ENCODE measurements at regions not wholly inside any gene's neighbourhood (a gene's known extent, or its start where the extent isn't known, plus 50 kb on each side); places are given as distances from the start of the nearest gene placed in this dataset.

GRCh38 chr7:124201768-124202349, 169.0 kb upstream of the TMEM229A start:
- no peak overlapping the region for H3K4me2 ChIP-seq (ENCODE audit: low read length)
- no peaks in the 10 kb centered on the region for H3K4me1 ChIP-seq (ENCODE audit: insufficient read depth, low read length, severe bottlenecking)
- H3K4me3 ChIP-seq (ENCODE audit: low read depth, low read length, poor library complexity, severe bottlenecking), result no peak overlapping the region
- H4K20me1 ChIP-seq (ENCODE audit: insufficient read depth, low read length), result no peaks in the 10 kb centered on the region
- H3K9me3 ChIP-seq (ENCODE audit: low read length), result no peaks in the 10 kb centered on the region
- H3K9ac ChIP-seq (ENCODE audit: low read length), result no peak overlapping the region
- no peaks in the 10 kb centered on the region for H3K36me3 ChIP-seq (ENCODE audit: insufficient read depth, low read length)
- no peak overlapping the region for H2AFZ ChIP-seq (ENCODE audit: low read length)
- no peaks in the 10 kb centered on the region for H3K27me3 ChIP-seq (ENCODE audit: insufficient read depth, low read length)
- H3K9me2 ChIP-seq (ENCODE audit: low read depth, low read length), result no peaks in the 10 kb centered on the region; the same call in 1 of the 2 replicates
- no peak overlapping the region for H3K27ac ChIP-seq (ENCODE audit: low read depth, low read length, poor library complexity, severe bottlenecking)
- H3F3A ChIP-seq (ENCODE audit: insufficient read depth, low read length), result no peaks in the 10 kb centered on the region
- TF ChIP-seq EZH2 (IDR thresholded peaks at IDR 0.05; ENCODE audit: borderline replicate concordance, low read length) (no peak), CTCF (IDR thresholded peaks at IDR 0.05; ENCODE audit: low read length) (no peak)
- H3K79me2 ChIP-seq (ENCODE audit: insufficient read depth, low read length), result no peaks in the 10 kb centered on the region

GRCh38 chr7:124196519-124196918, 163.7 kb upstream of the TMEM229A start:
- Histone ChIP-seq H3K9me2 (ENCODE audit: low read depth, low read length) (no peaks in the 10 kb centered on the region), H3F3A (ENCODE audit: insufficient read depth, low read length) (no peaks in the 10 kb centered on the region), H3K27me3 (ENCODE audit: insufficient read depth, low read length) (no peaks in the 10 kb centered on the region), H3K36me3 (ENCODE audit: insufficient read depth, low read length) (no peaks in the 10 kb centered on the region), H4K20me1 (ENCODE audit: insufficient read depth, low read length) (no peaks in the 10 kb centered on the region), H3K79me2 (ENCODE audit: insufficient read depth, low read length) (no peaks in the 10 kb centered on the region), H3K9me3 (ENCODE audit: low read length) (no peaks in the 10 kb centered on the region), H3K4me1 (ENCODE audit: insufficient read depth, low read length, severe bottlenecking) (no peaks in the 10 kb centered on the region), H3K9ac (ENCODE audit: low read length) (no peak overlapping the region), H3K4me3 (ENCODE audit: low read depth, low read length, poor library complexity, severe bottlenecking) (no peak overlapping the region), H2AFZ (ENCODE audit: low read length) (no peak overlapping the region), H3K27ac (ENCODE audit: low read depth, low read length, poor library complexity, severe bottlenecking) (no peak overlapping the region), H3K4me2 (ENCODE audit: low read length) (no peak overlapping the region)
- TF ChIP-seq CTCF (IDR thresholded peaks at IDR 0.05; ENCODE audit: low read length), result no peak
- TF ChIP-seq EZH2 (IDR thresholded peaks at IDR 0.05; ENCODE audit: borderline replicate concordance, low read length), result no peak

- Histone ChIP-seq H3K4me3 (ENCODE audit: low read depth, low read length, poor library complexity, severe bottlenecking) (no peak overlapping the region), H3K9me3 (ENCODE audit: low read length) (no peaks in the 10 kb centered on the region), H3K9ac (ENCODE audit: low read length) (no peak overlapping the region), H3K27ac (ENCODE audit: low read depth, low read length, poor library complexity, severe bottlenecking) (no peak overlapping the region), H3F3A (ENCODE audit: insufficient read depth, low read length) (no peaks in the 10 kb centered on the region), H3K27me3 (ENCODE audit: insufficient read depth, low read length) (no peaks in the 10 kb centered on the region), H4K20me1 (ENCODE audit: insufficient read depth, low read length) (no peaks in the 10 kb centered on the region), H3K79me2 (ENCODE audit: insufficient read depth, low read length) (no peaks in the 10 kb centered on the region), H3K4me1 (ENCODE audit: insufficient read depth, low read length, severe bottlenecking) (peaks cover 4% of the 10 kb centered on the region), H3K9me2 (ENCODE audit: low read depth, low read length) (no peaks in the 10 kb centered on the region), H2AFZ (ENCODE audit: low read length) (no peak overlapping the region), H3K36me3 (ENCODE audit: insufficient read depth, low read length) (no peaks in the 10 kb centered on the region), H3K4me2 (ENCODE audit: low read length) (no peak overlapping the region)
- TF ChIP-seq EZH2 (IDR thresholded peaks at IDR 0.05; ENCODE audit: borderline replicate concordance, low read length) (no peak), CTCF (IDR thresholded peaks at IDR 0.05; ENCODE audit: low read length) (no peak)
Measured at GRCh38 chr7:124192885-124193284, 160.0 kb upstream of the TMEM229A start.

All from OCI-LY1 (cell line).